ENCODE measurements at regions not wholly inside any gene's neighbourhood (a gene's known extent, or its start where the extent isn't known, plus 50 kb on each side); places are given as distances from the start of the nearest gene placed in this dataset.

GRCh38 chr6:134686071-134686470 lies 263.8 kb downstream of the ALDH8A1 start:
- Histone ChIP-seq H4K20me1 (replicated peaks; ENCODE audit: control insufficient read depth, extremely low read depth, insufficient read depth, low read length) (no peaks in the 10 kb centered on the region), H2AFZ (ENCODE audit: low read depth, low read length) (no peak overlapping the region), H3K9me1 (replicated peaks; ENCODE audit: control insufficient read depth, extremely low read depth, insufficient read depth, low read length) (no peaks in the 10 kb centered on the region), H3K9me3 (replicated peaks; ENCODE audit: control insufficient read depth, insufficient read depth, low read length) (no peaks in the 10 kb centered on the region), H3K36me3 (ENCODE audit: control insufficient read depth in 2 of 2, extremely low read depth in 1 of 2, insufficient read depth in 2 of 2, low read length in 2 of 2) (no peaks in the 10 kb centered on the region), H3K4me2 (ENCODE audit: insufficient read depth, low read length) (no peak overlapping the region), H3K27me3 (ENCODE audit: control insufficient read depth in 2 of 2, insufficient read depth in 2 of 2, low read length in 2 of 2) (no peaks in the 10 kb centered on the region), H3K79me2 (ENCODE audit: control insufficient read depth, insufficient read depth, low read length) (no peaks in the 10 kb centered on the region), H3K4me1 (ENCODE audit: control insufficient read depth, extremely low read depth, insufficient read depth, low read length) (no peaks in the 10 kb centered on the region), H3K4me3 (replicated peaks in 1 of 3; ENCODE audit: insufficient read depth in 1 of 3, low read depth in 1 of 3, low read length in 3 of 3) (no peak overlapping the region), H3K9ac (replicated peaks; ENCODE audit: extremely low read depth, insufficient read depth, low read length) (no peak overlapping the region), H3K27ac (ENCODE audit: insufficient read depth, low read depth, low read length) (no peak overlapping the region)
- CTCF ChIA-PET: no interaction called here
- FAIRE-seq (no peak), DNase-seq (ENCODE audit: low read depth, low spot score) (no peak)
- dilution Hi-C loops (cut with MboI; ENCODE audit: extremely low pct_ligation_motif_present, low sequenced_read_pairs) (no loop called here), intact Hi-C loops (cut with micrococcal nuclease) (no loop called here)
- TF ChIP-seq MAX (IDR thresholded peaks at IDR 0.05; ENCODE audit: insufficient read depth, insufficient read length) (no peak), EZH2 (IDR thresholded peaks at IDR 0.05; ENCODE audit: borderline replicate concordance, low read depth, low read length, severe bottlenecking) (no peak), JUN (IDR thresholded peaks at IDR 0.05; ENCODE audit: borderline replicate concordance, insufficient read depth, insufficient read length, low read depth) (no peak), GATA2 (IDR thresholded peaks at IDR 0.05; ENCODE audit: insufficient read depth, insufficient read length, low read depth, low read length) (no peak), FOS (IDR thresholded peaks at IDR 0.05; ENCODE audit: borderline replicate concordance, insufficient read depth, low read length) (no peak), POLR2AphosphoS5 (IDR thresholded peaks at IDR 0.05; ENCODE audit: insufficient read depth, low read depth, low read length) (no peak), POLR2A (IDR thresholded peaks at IDR 0.05; ENCODE audit: low read depth, low read length) (no peak), CTCF (IDR thresholded peaks at IDR 0.05; ENCODE audit: extremely low read depth in 1 of 2, insufficient read depth in 1 of 2, low read depth in 1 of 2, low read length in 2 of 2) (no peak), MYC (IDR thresholded peaks at IDR 0.05; ENCODE audit: low read depth, low read length) (no peak)
- POLR2A ChIA-PET: no interaction called here
- no TSS peak for BruUV-seq (replicated peaks)

Measured in endothelial cell of umbilical vein (primary cell).